T47D (cell line): ENCODE measurements at regions not wholly inside any gene's neighbourhood (a gene's known extent, or its start where the extent isn't known, plus 50 kb on each side); places are given as distances from the start of the nearest gene placed in this dataset.

Source experiments
- DNase-seq, 2 experiments: peaks; one replicate each; pipeline versions ENCODE4 v3.0.0 to v3.0.0-alpha.2; 2011 to 2012; ENCODE audit warnings: low read depth in 1 of 2, low spot score in 1 of 2
- JUND ChIP-seq: IDR thresholded peaks from 2 replicates; pipeline ENCODE4 v1.6.1; 2012; ENCODE audit warnings: low read depth
- in situ Hi-C: cut with HindIII; loops from 2 replicates; pipeline ENCODE4 v1.10.0; 2016; ENCODE audit warnings: low sequenced_read_pairs, low pct_unique_long_range_greater_than_20kb

GRCh38 chr4:111483375-111484169 lies 661.7 kb upstream of the FAM241A start:
- no peak for DNase-seq
- no peak for TF ChIP-seq JUND
- in situ Hi-C loops, result no loop called here

DNA sequence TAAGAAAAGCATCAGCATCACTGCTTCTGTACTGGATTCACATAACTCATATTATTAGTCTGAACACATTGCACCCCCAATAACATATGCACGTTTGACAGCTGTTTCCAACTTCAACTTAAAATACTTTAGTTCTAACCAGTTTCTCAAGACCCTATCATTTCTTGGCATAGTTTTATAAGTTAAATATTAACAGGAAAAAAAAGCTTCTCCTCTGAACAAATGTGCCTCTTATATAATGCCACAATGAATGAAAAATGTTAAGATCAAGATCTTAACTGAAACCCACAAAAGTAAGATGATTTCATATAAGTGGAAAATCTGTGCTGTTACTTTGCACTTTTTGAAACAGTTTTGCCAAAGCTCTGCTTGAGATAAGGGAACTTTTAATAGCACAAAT lies 652.8 kb upstream of the FAM241A start:
- no peak for DNase-seq
- in situ Hi-C loops, result no loop called here
- no peak for TF ChIP-seq JUND

- in situ Hi-C loops, result no loop called here
- no peak for TF ChIP-seq JUND
- DNase-seq, result no peak
Observed at GRCh38 chr4:111494471-111494870, 650.8 kb upstream of the FAM241A start.

DNA sequence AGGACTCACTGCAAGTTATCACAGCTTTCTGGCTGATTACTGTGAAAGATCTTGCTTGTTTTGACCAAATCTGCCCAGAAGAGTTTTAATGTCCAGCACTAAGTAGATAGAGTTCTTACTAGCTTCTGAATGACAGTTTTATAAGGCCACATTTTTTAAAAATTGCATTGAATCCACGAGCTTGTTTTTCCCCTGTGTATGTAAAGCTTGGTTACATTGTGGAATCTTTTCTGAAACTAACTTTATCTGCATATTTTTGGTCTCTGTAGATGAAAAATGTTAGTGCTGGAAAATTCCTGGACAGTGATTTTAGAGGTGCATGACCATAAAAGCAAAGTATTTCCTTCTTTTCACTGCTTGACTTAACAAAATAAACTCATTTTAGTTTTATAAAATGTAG lies 650.3 kb upstream of the FAM241A start:
- no peak for TF ChIP-seq JUND
- in situ Hi-C loops, result no loop called here
- no peak for DNase-seq

DNA sequence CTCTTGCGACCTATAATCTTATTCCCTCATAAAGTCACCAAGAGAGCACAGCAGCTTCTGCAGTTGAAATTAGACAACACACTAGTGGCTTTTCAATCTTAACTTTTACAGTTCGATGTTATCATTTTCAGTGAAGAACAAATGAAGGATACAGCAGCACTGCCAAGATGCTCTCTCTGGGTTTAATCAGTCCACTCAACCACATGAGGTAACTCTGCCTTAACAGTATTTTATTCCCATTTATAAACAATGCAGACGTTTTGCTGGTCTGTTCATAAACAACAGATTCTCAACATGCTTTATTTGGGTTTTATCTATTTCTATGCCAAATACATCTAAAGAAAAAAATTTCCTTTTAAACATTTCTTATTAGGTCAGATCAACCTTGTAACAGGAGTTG lies 646.0 kb upstream of the FAM241A start:
- in situ Hi-C loops, result no loop called here
- TF ChIP-seq JUND, result no peak
- no peak for DNase-seq

DNA sequence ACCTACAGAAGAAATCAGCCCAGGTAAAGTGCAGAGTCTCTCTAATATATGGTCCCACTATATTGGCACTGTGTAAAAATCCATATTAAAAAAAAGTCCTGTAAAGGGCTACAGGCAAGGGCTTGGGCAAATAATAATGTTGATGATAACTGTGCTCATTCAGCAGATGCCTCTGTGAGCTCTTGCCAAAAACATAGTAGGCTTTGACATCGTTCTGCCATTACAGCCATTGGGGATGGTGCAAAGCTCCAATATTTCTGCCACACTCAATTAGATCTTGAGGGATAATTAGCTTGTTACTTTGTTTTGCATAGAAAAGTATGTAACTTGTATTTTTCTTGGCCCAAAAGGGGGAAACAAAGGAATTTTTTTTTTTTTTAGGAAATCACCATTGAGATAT lies 645.5 kb upstream of the FAM241A start:
- in situ Hi-C loops, result no loop called here
- no peak for DNase-seq
- TF ChIP-seq JUND, result no peak

- in situ Hi-C loops, result no loop called here
- TF ChIP-seq JUND, result no peak
- DNase-seq, result no peak
Observed at GRCh38 chr4:111500858-111501257, 644.4 kb upstream of the FAM241A start.

GRCh38 chr4:111501946-111502345 lies 643.3 kb upstream of the FAM241A start:
- in situ Hi-C loops, result no loop called here
- TF ChIP-seq JUND, result no peak
- DNase-seq, result no peak

DNA sequence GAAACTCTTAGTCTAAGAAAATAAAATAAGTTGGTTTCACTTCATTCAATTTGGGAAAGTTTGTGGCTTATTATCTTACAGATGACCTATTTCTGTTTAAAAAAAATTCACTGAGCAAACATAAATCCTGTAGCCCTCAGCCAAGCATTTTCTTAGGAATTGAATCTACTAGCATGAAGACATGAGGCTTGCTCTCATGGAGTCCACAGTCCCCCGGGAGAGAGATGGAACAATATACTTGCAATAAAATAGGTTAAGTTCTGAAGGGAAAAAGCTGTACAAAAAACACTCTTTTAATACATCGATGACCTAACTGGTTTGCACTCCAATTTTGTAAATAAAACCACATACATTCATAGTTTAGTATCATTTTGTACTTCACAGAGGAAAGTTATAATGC lies 642.6 kb upstream of the FAM241A start:
- in situ Hi-C loops, result no loop called here
- no peak for DNase-seq
- no peak for TF ChIP-seq JUND

GRCh38 chr4:111506706-111507105 lies 638.5 kb upstream of the FAM241A start:
- in situ Hi-C loops, result no loop called here
- no peak for DNase-seq
- no peak for TF ChIP-seq JUND

- TF ChIP-seq JUND, result no peak
- in situ Hi-C loops, result no loop called here
- no peak for DNase-seq
Observed at GRCh38 chr4:111510535-111510934, 634.7 kb upstream of the FAM241A start.

- no peak for DNase-seq
- no peak for TF ChIP-seq JUND
- in situ Hi-C loops, result no loop called here
Observed at GRCh38 chr4:111512081-111512783, 633.0 kb upstream of the FAM241A start.

DNA sequence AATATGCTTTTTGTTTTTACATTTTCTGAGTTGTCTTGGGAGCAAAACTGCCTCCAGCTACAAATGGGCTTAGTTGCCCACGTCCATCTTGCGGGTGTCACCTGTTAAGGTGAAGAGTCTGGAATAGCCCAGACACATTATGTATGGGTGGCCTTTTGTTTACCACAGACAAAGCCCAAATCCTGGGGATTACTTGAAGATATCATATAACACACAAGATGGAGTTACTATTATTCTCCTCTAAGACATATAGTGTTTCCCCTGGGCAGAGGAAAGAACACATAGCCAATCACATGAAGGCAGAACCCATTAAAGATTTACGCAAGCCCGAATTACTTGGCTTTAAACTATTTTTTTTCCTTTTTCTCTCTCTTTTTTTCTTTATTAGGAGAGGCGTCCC lies 625.6 kb upstream of the FAM241A start:
- no peak for DNase-seq
- in situ Hi-C loops, result no loop called here
- no peak for TF ChIP-seq JUND
